CD14-positive monocyte (primary cell): ENCODE measurements at regions not wholly inside any gene's neighbourhood (a gene's known extent, or its start where the extent isn't known, plus 50 kb on each side); places are given as distances from the start of the nearest gene placed in this dataset.

ENCODE experiments used
- DNase-seq, 3 donors: peaks; one replicate each; pipeline ENCODE4 v3.0.0-alpha.2; 2011 to 2022
- H2AFZ ChIP-seq: 2 replicates; pipeline ENCODE4 v1.6.0; 2012; ENCODE audit warnings: mild to moderate bottlenecking, low read depth, low read length, inconsistent platforms; ENCODE audit not compliant: insufficient read depth, poor library complexity, severe bottlenecking
- H3K27ac ChIP-seq, 2 donors: 1 replicate in 1 of 2; 2 replicates in 1 of 2; pipeline ENCODE4 v1.5.1; 2012 to 2013; ENCODE audit warnings: low read length in 2 of 2, control low read depth in 1 of 2, inconsistent platforms in 1 of 2, low read depth in 1 of 2, mild to moderate bottlenecking in 1 of 2
- H3K27me3 ChIP-seq, 2 donors: one replicate each; pipeline versions ENCODE4 v1.6.0 to v1.6.1; 2011 to 2013; ENCODE audit warnings: low read length in 2 of 2; ENCODE audit not compliant: control insufficient read depth in 2 of 2, insufficient read depth in 2 of 2
- H3K36me3 ChIP-seq, 2 donors: replicated peaks in 1 of 2; 1 replicate in 1 of 2; 2 replicates in 1 of 2; pipeline versions ENCODE4 v1.5.1 to v1.6.1; 2012 to 2013; ENCODE audit warnings: low read length in 2 of 2, control low read depth in 1 of 2, inconsistent platforms in 1 of 2, mild to moderate bottlenecking in 1 of 2; ENCODE audit not compliant: insufficient read depth in 2 of 2, control insufficient read depth in 1 of 2
- H3K4me1 ChIP-seq, 2 donors: 1 replicate in 1 of 2; 2 replicates in 1 of 2; pipeline versions ENCODE4 v1.5.1 to v1.6.1; 2012 to 2013; ENCODE audit warnings: low read length in 2 of 2, control low read depth in 1 of 2, inconsistent platforms in 1 of 2, mild to moderate bottlenecking in 1 of 2, moderate library complexity in 1 of 2; ENCODE audit not compliant: insufficient read depth in 2 of 2, control insufficient read depth in 1 of 2
- H3K4me2 ChIP-seq: replicated peaks from 2 replicates; pipeline ENCODE3; 2012; ENCODE audit warnings: low read length, moderate library complexity, mild to moderate bottlenecking; ENCODE audit not compliant: poor library complexity, severe bottlenecking; ENCODE audit errors: extremely low read depth
- H3K4me3 ChIP-seq, 3 experiments: fragments of 200-600 bp in 1 of 3; sonication (generic) in 1 of 3; replicated peaks in 1 of 3; 1 replicate in 2 of 3; 2 replicates in 1 of 3; pipeline ENCODE4 v1.5.1; 2011 to 2013; ENCODE audit warnings: low read length in 3 of 3, mild to moderate bottlenecking in 3 of 3, control low read depth in 2 of 3, low read depth in 2 of 3, inconsistent platforms in 1 of 3, moderate library complexity in 1 of 3
- H3K79me2 ChIP-seq: 2 replicates; pipeline ENCODE4 v1.6.0; 2012; ENCODE audit warnings: mild to moderate bottlenecking, control low read depth, inconsistent platforms, low read length, moderate library complexity; ENCODE audit not compliant: insufficient read depth
- H3K9ac ChIP-seq: 2 replicates; pipeline ENCODE4 v1.6.0; 2017; ENCODE audit warnings: low read length, mild to moderate bottlenecking; ENCODE audit not compliant: insufficient read depth, poor library complexity, severe bottlenecking
- H3K9me3 ChIP-seq, 2 donors: replicated peaks in 1 of 2; 1 replicate in 1 of 2; 2 replicates in 1 of 2; pipeline versions ENCODE4 v1.5.1 to v1.6.1; 2012 to 2013; ENCODE audit warnings: low read length in 2 of 2, control low read depth in 1 of 2; ENCODE audit not compliant: control insufficient read depth in 1 of 2, insufficient read depth in 1 of 2
- H4K20me1 ChIP-seq: 2 replicates; pipeline ENCODE4 v1.6.0; 2012; ENCODE audit warnings: mild to moderate bottlenecking, low read length, control low read depth, moderate library complexity; ENCODE audit not compliant: insufficient read depth
- H3K27ac Mint-ChIP-seq, 7 donors: one replicate each; pipeline ENCODE4 v1.8.0; 2020; ENCODE audit warnings: mild to moderate bottlenecking in 7 of 7, mixed read lengths in 7 of 7, moderate library complexity in 6 of 7, inconsistent platforms in 2 of 7
- H3K27me3 Mint-ChIP-seq, 3 donors: one replicate each; pipeline ENCODE4 v1.8.0; 2021 to 2022; ENCODE audit warnings: low read depth in 3 of 3, mild to moderate bottlenecking in 3 of 3, mixed read lengths in 3 of 3, moderate library complexity in 3 of 3, inconsistent platforms in 1 of 3
- H3K36me3 Mint-ChIP-seq, 2 donors: one replicate each; pipeline ENCODE4 v1.8.0; 2020; ENCODE audit warnings: mixed read lengths in 2 of 2, inconsistent platforms in 1 of 2, mild to moderate bottlenecking in 1 of 2
- H3K4me1 Mint-ChIP-seq: one replicate; pipeline ENCODE4 v1.8.0; 2020; ENCODE audit warnings: mild to moderate bottlenecking, mixed read lengths
- H3K4me3 Mint-ChIP-seq, 2 donors: one replicate each; pipeline ENCODE4 v1.8.0; 2020; ENCODE audit warnings: mild to moderate bottlenecking in 2 of 2, mixed read lengths in 2 of 2, moderate library complexity in 1 of 2
- H3K9me3 Mint-ChIP-seq, 7 donors: one replicate each; pipeline ENCODE4 v1.8.0; 2020 to 2022; ENCODE audit warnings: mixed read lengths in 7 of 7, mild to moderate bottlenecking in 6 of 7, moderate library complexity in 6 of 7, inconsistent platforms in 2 of 7
- CTCF ChIP-seq: fragments of 200-600 bp; IDR thresholded peaks from one replicate; pipeline ENCODE4 v1.8.0; 2022; ENCODE audit warnings: antibody characterized with exemption, mild to moderate bottlenecking
- WGBS: methylation state at CpG from one replicate; pipeline ENCODE4 v1.1.5; 2013; ENCODE audit warnings: missing lambda C conversion rate; ENCODE audit not compliant: insufficient coverage; 5-methylcytosine and 5-hydroxymethylcytosine counted together
- intact Hi-C, 2 donors: fragments of 100-400 bp; cut with micrococcal nuclease; formaldehyde crosslinking; loops; one replicate each; pipeline versions ENCODE4 v1.15.0 to v1.15.1; 2023

GRCh38 chr19:31675193-31675913 lies 326.1 kb upstream of the TSHZ3 start:
- Histone ChIP-seq H3K4me1 (no peaks in the 10 kb centered on the region), H2AFZ (no peak overlapping the region), H3K9ac (no peak overlapping the region), H3K27me3 (no peaks in the 10 kb centered on the region), H3K27ac (no peak overlapping the region), H3K36me3 (no peaks in the 10 kb centered on the region), H3K9me3 (no peaks in the 10 kb centered on the region), H3K79me2 (no peaks in the 10 kb centered on the region), H3K4me3 (no peak overlapping the region), H4K20me1 (no peaks in the 10 kb centered on the region), H3K4me2 (no peak overlapping the region)
- no peak for DNase-seq
- H3K27ac Mint-ChIP-seq: no peak overlapping the region
- H3K27me3 Mint-ChIP-seq: peaks cover 5 to 8% (median 6%) of the 10 kb centered on the region in 3 donors
- H3K9me3 Mint-ChIP-seq: peaks cover 0 to 1% (median 0%) of the 10 kb centered on the region in 7 donors
- WGBS: 65% methylated on average over 6 of the region's 10 CpGs
- H3K4me1 Mint-ChIP-seq: no peaks in the 10 kb centered on the region
- no peak overlapping the region for H3K4me3 Mint-ChIP-seq
- no peaks in the 10 kb centered on the region for H3K36me3 Mint-ChIP-seq
- TF ChIP-seq CTCF: no peak
- intact Hi-C loops: no loop called here

- TF ChIP-seq CTCF: no peak
- Histone ChIP-seq H3K9me3 (no peaks in the 10 kb centered on the region), H3K9ac (no peak overlapping the region), H3K4me3 (no peak overlapping the region), H4K20me1 (no peaks in the 10 kb centered on the region), H3K36me3 (no peaks in the 10 kb centered on the region), H3K27me3 (no peaks in the 10 kb centered on the region), H3K4me2 (no peak overlapping the region), H2AFZ (no peak overlapping the region), H3K27ac (no peak overlapping the region), H3K79me2 (no peaks in the 10 kb centered on the region), H3K4me1 (no peaks in the 10 kb centered on the region)
- Mint-ChIP-seq H3K4me3 (no peak overlapping the region), H3K27me3 (peaks cover 4 to 8% (median 5%) of the 10 kb centered on the region in 3 donors), H3K4me1 (no peaks in the 10 kb centered on the region), H3K9me3 (peaks cover 0 to 1% (median 0%) of the 10 kb centered on the region in 7 donors), H3K36me3 (no peaks in the 10 kb centered on the region), H3K27ac (no peak overlapping the region)
- DNase-seq: no peak
- WGBS: 92% methylated on average over 2 of the region's 3 CpGs
- intact Hi-C loops: no loop called here
Measured at GRCh38 chr19:31676271-31677004, 327.2 kb upstream of the TSHZ3 start.
